DOHH2 (cell line): ENCODE measurements at regions not wholly inside any gene's neighbourhood (a gene's known extent, or its start where the extent isn't known, plus 50 kb on each side); places are given as distances from the start of the nearest gene placed in this dataset.

Source experiments
- EZH2phosphoT487 ChIP-seq: fragments of 200-600 bp; sonication (generic); IDR thresholded peaks from 2 replicates; pipeline ENCODE4 v1.6.1; 2017; ENCODE audit warnings: borderline replicate concordance, mild to moderate bottlenecking, antibody characterized with exemption, low read length, moderate library complexity, mixed read lengths
- TF ChIP-seq, protein P1 (sequence below): fragments of 200-600 bp; sonication (generic); IDR thresholded peaks from one replicate; pipeline ENCODE4 v1.5.1; 2014; ENCODE audit warnings: antibody characterized with exemption, mild to moderate bottlenecking, low read depth, low read length; ENCODE audit not compliant: poor library complexity, severe bottlenecking

DNA sequence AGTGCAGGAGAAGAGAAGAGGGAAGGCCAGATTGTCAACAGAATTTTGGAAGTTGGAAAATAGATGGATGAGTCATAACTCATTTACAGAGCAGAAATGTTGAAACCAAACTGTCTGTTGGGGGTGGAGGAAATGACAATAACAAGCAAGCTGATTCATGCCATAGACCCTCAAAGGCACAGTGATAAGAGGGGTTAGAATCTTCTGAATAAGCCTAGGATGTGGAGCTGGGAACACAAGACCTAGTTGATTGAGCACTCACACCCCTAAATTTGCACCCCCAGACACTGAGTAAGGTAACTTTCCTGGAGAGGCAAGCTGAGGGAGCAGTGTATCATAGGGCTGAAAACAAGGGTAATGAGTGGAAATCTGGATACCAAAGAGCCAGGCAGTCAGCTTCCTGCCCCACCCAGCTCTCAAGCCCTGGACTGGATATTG lies 141.4 kb downstream of the SCG2 start:
- TF ChIP-seq, protein P1, sequence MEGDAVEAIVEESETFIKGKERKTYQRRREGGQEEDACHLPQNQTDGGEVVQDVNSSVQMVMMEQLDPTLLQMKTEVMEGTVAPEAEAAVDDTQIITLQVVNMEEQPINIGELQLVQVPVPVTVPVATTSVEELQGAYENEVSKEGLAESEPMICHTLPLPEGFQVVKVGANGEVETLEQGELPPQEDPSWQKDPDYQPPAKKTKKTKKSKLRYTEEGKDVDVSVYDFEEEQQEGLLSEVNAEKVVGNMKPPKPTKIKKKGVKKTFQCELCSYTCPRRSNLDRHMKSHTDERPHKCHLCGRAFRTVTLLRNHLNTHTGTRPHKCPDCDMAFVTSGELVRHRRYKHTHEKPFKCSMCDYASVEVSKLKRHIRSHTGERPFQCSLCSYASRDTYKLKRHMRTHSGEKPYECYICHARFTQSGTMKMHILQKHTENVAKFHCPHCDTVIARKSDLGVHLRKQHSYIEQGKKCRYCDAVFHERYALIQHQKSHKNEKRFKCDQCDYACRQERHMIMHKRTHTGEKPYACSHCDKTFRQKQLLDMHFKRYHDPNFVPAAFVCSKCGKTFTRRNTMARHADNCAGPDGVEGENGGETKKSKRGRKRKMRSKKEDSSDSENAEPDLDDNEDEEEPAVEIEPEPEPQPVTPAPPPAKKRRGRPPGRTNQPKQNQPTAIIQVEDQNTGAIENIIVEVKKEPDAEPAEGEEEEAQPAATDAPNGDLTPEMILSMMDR = no peak
- no peak for TF ChIP-seq EZH2phosphoT487
